GM23248 (cell line): ENCODE measurements at regions not wholly inside any gene's neighbourhood (a gene's known extent, or its start where the extent isn't known, plus 50 kb on each side); places are given as distances from the start of the nearest gene placed in this dataset.

Source experiments
- DNase-seq: peaks from one replicate; pipeline ENCODE4 v3.0.0-alpha.2; 2015
- H2AFZ ChIP-seq: fragments of 200-600 bp; sonication (generic); 2 replicates; pipeline ENCODE4 v1.6.1; 2016; ENCODE audit warnings: antibody characterized with exemption
- H3F3A ChIP-seq: fragments of 200-600 bp; sonication (generic); 2 replicates; pipeline ENCODE4 v1.6.1; 2016; ENCODE audit warnings: mild to moderate bottlenecking, antibody characterized with exemption, mixed run types; ENCODE audit not compliant: insufficient read depth
- H3K27ac ChIP-seq: fragments of 200-600 bp; sonication (generic); 2 replicates; pipeline ENCODE4 v1.5.1; 2016; ENCODE audit warnings: mild to moderate bottlenecking
- H3K27me3 ChIP-seq: fragments of 200-600 bp; sonication (generic); replicated peaks from 2 replicates; pipeline ENCODE4 v1.6.1; 2016; ENCODE audit warnings: mild to moderate bottlenecking; ENCODE audit not compliant: insufficient read depth
- H3K36me3 ChIP-seq: fragments of 200-600 bp; sonication (generic); 2 replicates; pipeline ENCODE4 v1.6.1; 2016; ENCODE audit warnings: low read depth, mild to moderate bottlenecking
- H3K4me1 ChIP-seq: fragments of 200-600 bp; sonication (generic); 2 replicates; pipeline ENCODE4 v1.6.1; 2016; ENCODE audit warnings: mild to moderate bottlenecking; ENCODE audit not compliant: insufficient read depth
- H3K4me2 ChIP-seq: fragments of 200-600 bp; sonication (generic); one replicate; pipeline ENCODE4 v1.6.1; 2016; ENCODE audit warnings: mild to moderate bottlenecking; ENCODE audit not compliant: unreplicated experiment
- H3K4me3 ChIP-seq: fragments of 200-600 bp; sonication (generic); 2 replicates; pipeline ENCODE4 v1.5.1; 2016; ENCODE audit warnings: mild to moderate bottlenecking
- H3K79me2 ChIP-seq: fragments of 200-600 bp; sonication (generic); 2 replicates; pipeline ENCODE4 v1.6.1; 2016; ENCODE audit warnings: mild to moderate bottlenecking; ENCODE audit not compliant: insufficient read depth
- H3K9ac ChIP-seq: fragments of 200-600 bp; sonication (generic); 2 replicates; pipeline ENCODE4 v1.6.1; 2016; ENCODE audit warnings: mild to moderate bottlenecking
- H3K9me2 ChIP-seq: fragments of 200-600 bp; sonication (generic); 2 replicates; pipeline ENCODE4 v1.6.1; 2016; ENCODE audit warnings: mixed run types, mild to moderate bottlenecking, moderate library complexity; ENCODE audit not compliant: insufficient read depth
- H3K9me3 ChIP-seq: fragments of 200-600 bp; sonication (generic); one replicate; pipeline ENCODE4 v1.6.1; 2017; ENCODE audit warnings: low read depth
- H4K20me1 ChIP-seq: fragments of 200-600 bp; sonication (generic); 2 replicates; pipeline ENCODE4 v1.6.0; 2016; ENCODE audit not compliant: insufficient read depth
- EZH2 ChIP-seq: fragments of 200-600 bp; sonication (generic); IDR thresholded peaks from 2 replicates; pipeline ENCODE4 v1.6.1; 2018; ENCODE audit warnings: antibody characterized with exemption, mild to moderate bottlenecking; ENCODE audit not compliant: insufficient read depth, poor library complexity, severe bottlenecking
- EZH2phosphoT487 ChIP-seq: fragments of 200-600 bp; sonication (generic); IDR thresholded peaks from 2 replicates; pipeline ENCODE4 v1.6.1; 2018; ENCODE audit warnings: antibody characterized with exemption, moderate library complexity, mild to moderate bottlenecking, low read depth; ENCODE audit not compliant: insufficient read depth
- WGBS, 2 experiments: methylation state at CpG; one replicate each; pipeline ENCODE4 v1.1.6; 2015 to 2017; ENCODE audit warnings: low lambda C conversion rate in 2 of 2, low coverage in 1 of 2; ENCODE audit errors: missing lambda C conversion rate in 2 of 2; 5-methylcytosine and 5-hydroxymethylcytosine counted together
- in situ Hi-C: fragments of 300-500 bp; cut with MboI; formaldehyde crosslinking; loops from 2 replicates; pipeline ENCODE4 v1.15.0; 2020

- no peak overlapping the region for H3K27ac ChIP-seq
- H3K4me2 ChIP-seq, result peak overlapping the region; percentile 31
- no peaks in the 10 kb centered on the region for H4K20me1 ChIP-seq
- H3F3A ChIP-seq, result no peaks in the 10 kb centered on the region
- H3K4me1 ChIP-seq, result no peaks in the 10 kb centered on the region
- no peaks in the 10 kb centered on the region for H3K27me3 ChIP-seq
- TF ChIP-seq EZH2 (no peak), EZH2phosphoT487 (no peak)
- H3K9ac ChIP-seq, result no peak overlapping the region
- H3K79me2 ChIP-seq, result no peaks in the 10 kb centered on the region
- in situ Hi-C loops, result no loop called here
- H3K4me3 ChIP-seq, result no peak overlapping the region
- peaks cover 6% of the 10 kb centered on the region; the same call in 1 of the 2 replicates for H3K9me2 ChIP-seq
- H3K36me3 ChIP-seq, result no peaks in the 10 kb centered on the region
- WGBS, 2 experiments, result 68 to 71% methylated on average over 6 of the region's 6 CpGs
- no peak overlapping the region for H2AFZ ChIP-seq
- no peaks in the 10 kb centered on the region for H3K9me3 ChIP-seq
- DNase-seq, result peak; percentile 24
Observed at GRCh38 chr2:66729416-66730330, 294.7 kb downstream of the MEIS1 start.

GRCh38 chr2:66730441-66730840 lies 295.5 kb downstream of the MEIS1 start:
- Histone ChIP-seq H3F3A (no peaks in the 10 kb centered on the region), H3K9me3 (no peaks in the 10 kb centered on the region), H3K36me3 (no peaks in the 10 kb centered on the region), H3K27ac (no peak overlapping the region), H3K4me2 (no peak overlapping the region), H3K79me2 (no peaks in the 10 kb centered on the region), H3K27me3 (no peaks in the 10 kb centered on the region), H3K9me2 (peaks cover 6% of the 10 kb centered on the region; the same call in 1 of the 2 replicates), H4K20me1 (no peaks in the 10 kb centered on the region), H3K4me1 (no peaks in the 10 kb centered on the region), H3K9ac (no peak overlapping the region), H3K4me3 (no peak overlapping the region), H2AFZ (no peak overlapping the region)
- in situ Hi-C loops, result no loop called here
- TF ChIP-seq EZH2 (no peak), EZH2phosphoT487 (no peak)
- DNase-seq, result no peak
- 71 to 78% methylated on average over 6 of the region's 6 CpGs for WGBS, 2 experiments

- H3K36me3 ChIP-seq, result no peaks in the 10 kb centered on the region
- no peak for TF ChIP-seq EZH2phosphoT487
- no peak for TF ChIP-seq EZH2
- no peak overlapping the region for H3K4me3 ChIP-seq
- no peak overlapping the region for H3K9ac ChIP-seq
- H3K9me2 ChIP-seq, result no peaks in the 10 kb centered on the region
- no peak overlapping the region for H3K4me2 ChIP-seq
- WGBS, 2 experiments, result 58% methylated on average over 8 of the region's 8 CpGs
- no peaks in the 10 kb centered on the region for H3K79me2 ChIP-seq
- H3K4me1 ChIP-seq, result no peaks in the 10 kb centered on the region
- H3F3A ChIP-seq, result no peaks in the 10 kb centered on the region
- no peak for DNase-seq
- H2AFZ ChIP-seq, result no peak overlapping the region
- in situ Hi-C loops, result no loop called here
- no peaks in the 10 kb centered on the region for H3K9me3 ChIP-seq
- H3K27me3 ChIP-seq, result no peaks in the 10 kb centered on the region
- no peak overlapping the region for H3K27ac ChIP-seq
- H4K20me1 ChIP-seq, result no peaks in the 10 kb centered on the region
Observed at GRCh38 chr2:66733364-66733999, 298.6 kb downstream of the MEIS1 start.

DNA sequence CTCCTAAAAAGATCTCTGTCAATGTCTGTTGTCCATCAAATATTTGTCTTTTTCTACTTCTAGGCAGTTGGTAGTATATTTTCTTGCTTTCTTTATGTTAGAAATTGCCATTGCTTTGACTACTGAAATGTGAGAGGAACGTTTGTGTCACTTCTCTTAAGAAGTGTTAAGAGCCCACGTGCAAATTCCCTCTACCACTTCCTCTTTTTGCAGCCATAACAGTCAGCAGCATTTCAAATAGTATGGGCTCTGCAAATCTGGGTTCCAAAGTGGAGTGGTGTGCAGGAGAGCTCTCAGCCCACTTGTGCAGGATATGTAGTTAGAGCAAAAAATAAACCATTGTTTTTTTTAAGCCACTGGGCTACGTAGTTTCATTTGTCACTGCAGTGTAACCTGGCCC lies 314.0 kb downstream of the MEIS1 start:
- Histone ChIP-seq H3K4me3 (no peak overlapping the region), H3K4me1 (no peaks in the 10 kb centered on the region), H3F3A (no peaks in the 10 kb centered on the region), H4K20me1 (no peaks in the 10 kb centered on the region), H3K9me2 (no peaks in the 10 kb centered on the region), H3K4me2 (no peak overlapping the region), H3K79me2 (no peaks in the 10 kb centered on the region), H3K9me3 (no peaks in the 10 kb centered on the region), H3K9ac (no peak overlapping the region), H3K27ac (no peak overlapping the region), H3K27me3 (no peaks in the 10 kb centered on the region; the same call in 1 of the 2 replicates), H2AFZ (no peak overlapping the region), H3K36me3 (no peaks in the 10 kb centered on the region)
- 48 to 54% methylated on average over 3 of the region's 3 CpGs for WGBS, 2 experiments
- no peak for TF ChIP-seq EZH2
- TF ChIP-seq EZH2phosphoT487, result no peak
- no peak for DNase-seq
- in situ Hi-C loops, result no loop called here
